H1 (cell line): ENCODE measurements at regions not wholly inside any gene's neighbourhood (a gene's known extent, or its start where the extent isn't known, plus 50 kb on each side); places are given as distances from the start of the nearest gene placed in this dataset.

Experiments used
- ASH2L ChIP-seq: fragments of 200-600, 300-600 bp; sonication (generic); IDR thresholded peaks from one replicate; pipeline ENCODE4 v1.7.1; 2017; ENCODE audit warnings: low read length
- BACH1 ChIP-seq: IDR thresholded peaks from 2 replicates; pipeline ENCODE4 v1.6.1; 2012; ENCODE audit warnings: low read length, improper control_type of control experiment
- BRCA1 ChIP-seq: IDR thresholded peaks from 2 replicates; pipeline ENCODE4 v1.6.1; 2012; ENCODE audit warnings: low read depth, low read length, improper control_type of control experiment
- CBX8 ChIP-seq: fragments of 300-800, 300-1000 bp; sonication (generic); IDR thresholded peaks from 2 replicates; pipeline ENCODE4 v1.7.1; 2016; ENCODE audit warnings: low read depth, low read length, borderline replicate concordance
- CHD7 ChIP-seq: fragments of 300-600 bp; sonication (generic); IDR thresholded peaks from 2 replicates; pipeline ENCODE4 v1.7.1; 2012; ENCODE audit warnings: low read length, moderate library complexity, mild to moderate bottlenecking, inconsistent platforms; ENCODE audit not compliant: insufficient replicate concordance
- POLR2AphosphoS5 ChIP-seq: IDR thresholded peaks from 2 replicates; pipeline ENCODE4 v1.6.1; 2011; ENCODE audit warnings: low read depth, low read length
- POU5F1 ChIP-seq: IDR thresholded peaks from 2 replicates; pipeline ENCODE4 v1.6.1; 2011; ENCODE audit warnings: low read depth, mild to moderate bottlenecking, low read length, moderate library complexity
- TEAD4 ChIP-seq: IDR thresholded peaks from 2 replicates; pipeline ENCODE4 v1.6.1; 2012; ENCODE audit warnings: low read depth, low read length, inconsistent platforms, mixed read lengths

GRCh38 chr13:108407495-108407894 lies 138.0 kb downstream of the TNFSF13B start (continued):
- no peak for TF ChIP-seq CHD7
- no peak for TF ChIP-seq ASH2L
- no peak for TF ChIP-seq BRCA1
- no peak for TF ChIP-seq TEAD4
- TF ChIP-seq POU5F1: no peak
- no peak for TF ChIP-seq POLR2AphosphoS5
- TF ChIP-seq CBX8: no peak
- TF ChIP-seq BACH1: no peak
- TF ChIP-seq, all 59 proteins: peak for 0
